ENCODE measurements at regions not wholly inside any gene's neighbourhood (a gene's known extent, or its start where the extent isn't known, plus 50 kb on each side); places are given as distances from the start of the nearest gene placed in this dataset.

DNA sequence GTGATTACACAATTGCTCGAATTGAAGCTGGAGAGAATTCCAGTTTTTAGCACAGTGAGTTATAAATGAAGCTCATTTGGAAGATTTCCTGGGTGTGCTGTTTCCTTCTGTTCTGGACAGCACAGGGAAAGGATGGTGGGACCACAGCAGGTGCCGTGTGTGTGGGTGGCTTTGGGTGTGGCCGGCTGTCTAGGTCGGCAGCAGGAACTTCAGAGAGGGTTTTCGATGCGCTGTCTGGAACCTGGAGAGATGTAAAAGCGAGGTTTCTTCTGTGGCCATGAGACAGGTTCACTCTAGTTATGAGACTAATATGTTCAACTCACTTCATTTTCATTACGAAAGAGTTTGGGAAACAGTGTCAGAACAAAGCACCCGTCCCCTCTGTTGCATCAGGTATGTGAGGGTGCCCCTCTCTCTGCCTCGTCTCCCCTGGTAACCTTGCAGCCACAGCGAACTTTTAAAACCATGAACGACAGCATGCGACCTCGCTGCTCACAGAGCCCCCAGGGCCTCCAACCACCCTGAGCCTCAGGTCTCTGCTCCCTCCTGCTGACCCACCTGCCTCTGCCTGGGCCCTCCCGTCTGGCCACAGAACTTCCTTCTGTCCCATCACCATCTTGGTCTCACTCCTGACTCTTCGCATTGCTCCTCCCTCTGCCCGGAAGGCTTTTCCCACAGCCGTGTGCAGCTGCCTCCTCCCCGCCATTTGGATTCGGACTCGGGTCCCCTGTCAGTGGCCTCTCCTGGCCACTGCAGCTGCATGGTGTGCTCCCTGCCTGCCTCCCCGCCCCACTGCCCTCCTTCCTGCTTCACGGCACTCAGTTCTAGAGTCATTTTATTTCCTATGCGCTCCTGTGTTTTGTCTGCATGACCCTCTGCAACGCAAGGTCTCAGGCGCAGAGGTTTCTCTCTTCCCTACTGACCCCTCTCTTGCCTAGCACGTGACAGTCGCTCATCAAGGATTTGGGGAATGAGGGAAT, 151.2 kb downstream of the NDUFA10 start (continued):
- TF ChIP-seq ZNF354C (tag by site-specific recombination; IDR thresholded peaks at IDR 0.05; ENCODE audit: borderline replicate concordance, low read depth) (no peak), ZNF19 (tag by site-specific recombination; IDR thresholded peaks at IDR 0.05; ENCODE audit: low read depth) (no peak)

DNA sequence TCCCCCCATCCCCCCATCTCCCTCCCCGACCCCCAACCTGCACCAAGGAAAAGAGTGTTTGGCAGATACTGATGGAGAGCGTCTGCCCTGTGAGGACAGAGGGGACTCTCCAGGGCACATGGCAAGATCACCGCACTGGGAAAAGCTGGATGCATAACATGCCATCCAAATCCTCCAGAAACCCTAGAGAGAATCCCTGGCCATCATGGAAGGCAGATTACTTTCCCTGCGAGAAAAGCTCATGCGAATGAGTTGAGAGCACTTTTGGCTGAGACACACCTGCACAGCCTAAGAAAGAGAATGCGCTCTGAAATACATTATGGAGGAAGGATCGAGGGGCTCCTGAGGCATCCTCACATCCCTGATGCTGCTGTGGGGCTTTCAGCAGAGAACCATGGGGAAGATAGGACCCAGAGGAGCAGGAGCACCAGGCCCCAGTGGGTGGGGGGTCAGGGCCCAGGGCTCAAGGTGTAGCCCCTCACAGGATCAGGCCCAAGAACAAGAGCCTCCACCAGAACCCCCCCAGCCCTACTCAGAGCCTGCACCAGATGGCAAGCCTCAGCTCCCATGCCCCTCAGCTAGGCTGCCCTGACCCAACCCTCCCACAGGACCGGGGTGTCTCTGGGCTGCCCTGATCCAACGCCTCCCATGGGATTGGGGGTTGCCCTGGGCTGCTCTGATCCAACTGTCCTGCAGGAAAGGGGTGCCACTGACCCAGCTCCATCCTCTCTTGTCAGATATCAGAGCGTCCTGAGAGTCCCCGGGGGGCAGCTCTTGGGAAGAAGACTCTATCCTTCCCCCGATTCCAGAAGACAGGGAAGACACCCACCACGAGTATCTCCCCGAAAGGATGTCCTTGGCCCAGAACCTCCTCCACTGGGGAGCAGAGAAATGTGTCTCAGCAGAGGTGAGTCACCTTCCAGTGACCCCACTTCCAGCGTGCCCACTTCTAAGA, 153.4 kb downstream of the NDUFA10 start:
- no peak overlapping the region for H3K4me3 ChIP-seq (ENCODE audit: low read depth, low read length)
- H3K4me1 ChIP-seq (ENCODE audit: control insufficient read depth, insufficient read depth, low read length), result no peaks in the 10 kb centered on the region; the same call in 1 of the 2 replicates
- TF ChIP-seq, protein P1, sequence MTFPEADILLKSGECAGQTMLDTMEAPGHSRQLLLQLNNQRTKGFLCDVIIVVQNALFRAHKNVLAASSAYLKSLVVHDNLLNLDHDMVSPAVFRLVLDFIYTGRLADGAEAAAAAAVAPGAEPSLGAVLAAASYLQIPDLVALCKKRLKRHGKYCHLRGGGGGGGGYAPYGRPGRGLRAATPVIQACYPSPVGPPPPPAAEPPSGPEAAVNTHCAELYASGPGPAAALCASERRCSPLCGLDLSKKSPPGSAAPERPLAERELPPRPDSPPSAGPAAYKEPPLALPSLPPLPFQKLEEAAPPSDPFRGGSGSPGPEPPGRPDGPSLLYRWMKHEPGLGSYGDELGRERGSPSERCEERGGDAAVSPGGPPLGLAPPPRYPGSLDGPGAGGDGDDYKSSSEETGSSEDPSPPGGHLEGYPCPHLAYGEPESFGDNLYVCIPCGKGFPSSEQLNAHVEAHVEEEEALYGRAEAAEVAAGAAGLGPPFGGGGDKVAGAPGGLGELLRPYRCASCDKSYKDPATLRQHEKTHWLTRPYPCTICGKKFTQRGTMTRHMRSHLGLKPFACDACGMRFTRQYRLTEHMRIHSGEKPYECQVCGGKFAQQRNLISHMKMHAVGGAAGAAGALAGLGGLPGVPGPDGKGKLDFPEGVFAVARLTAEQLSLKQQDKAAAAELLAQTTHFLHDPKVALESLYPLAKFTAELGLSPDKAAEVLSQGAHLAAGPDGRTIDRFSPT (tag by site-specific recombination; IDR thresholded peaks at IDR 0.05), result no peak
- TF ChIP-seq ZNF341 (tag by site-specific recombination; IDR thresholded peaks at IDR 0.05; ENCODE audit: low read depth), result no peak
- TF ChIP-seq ZBTB1 (tag by site-specific recombination; IDR thresholded peaks at IDR 0.05), result no peak
- TF ChIP-seq SCRT1 (tag by site-specific recombination; IDR thresholded peaks at IDR 0.05; ENCODE audit: borderline replicate concordance), result no peak
- TF ChIP-seq, protein P2, sequence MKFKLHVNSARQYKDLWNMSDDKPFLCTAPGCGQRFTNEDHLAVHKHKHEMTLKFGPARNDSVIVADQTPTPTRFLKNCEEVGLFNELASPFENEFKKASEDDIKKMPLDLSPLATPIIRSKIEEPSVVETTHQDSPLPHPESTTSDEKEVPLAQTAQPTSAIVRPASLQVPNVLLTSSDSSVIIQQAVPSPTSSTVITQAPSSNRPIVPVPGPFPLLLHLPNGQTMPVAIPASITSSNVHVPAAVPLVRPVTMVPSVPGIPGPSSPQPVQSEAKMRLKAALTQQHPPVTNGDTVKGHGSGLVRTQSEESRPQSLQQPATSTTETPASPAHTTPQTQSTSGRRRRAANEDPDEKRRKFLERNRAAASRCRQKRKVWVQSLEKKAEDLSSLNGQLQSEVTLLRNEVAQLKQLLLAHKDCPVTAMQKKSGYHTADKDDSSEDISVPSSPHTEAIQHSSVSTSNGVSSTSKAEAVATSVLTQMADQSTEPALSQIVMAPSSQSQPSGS (tag by site-specific recombination; IDR thresholded peaks at IDR 0.05; ENCODE audit: low read depth), result no peak
- TF ChIP-seq, protein P3, sequence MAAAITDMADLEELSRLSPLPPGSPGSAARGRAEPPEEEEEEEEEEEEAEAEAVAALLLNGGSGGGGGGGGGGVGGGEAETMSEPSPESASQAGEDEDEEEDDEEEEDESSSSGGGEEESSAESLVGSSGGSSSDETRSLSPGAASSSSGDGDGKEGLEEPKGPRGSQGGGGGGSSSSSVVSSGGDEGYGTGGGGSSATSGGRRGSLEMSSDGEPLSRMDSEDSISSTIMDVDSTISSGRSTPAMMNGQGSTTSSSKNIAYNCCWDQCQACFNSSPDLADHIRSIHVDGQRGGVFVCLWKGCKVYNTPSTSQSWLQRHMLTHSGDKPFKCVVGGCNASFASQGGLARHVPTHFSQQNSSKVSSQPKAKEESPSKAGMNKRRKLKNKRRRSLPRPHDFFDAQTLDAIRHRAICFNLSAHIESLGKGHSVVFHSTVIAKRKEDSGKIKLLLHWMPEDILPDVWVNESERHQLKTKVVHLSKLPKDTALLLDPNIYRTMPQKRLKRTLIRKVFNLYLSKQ (tag by site-specific recombination; IDR thresholded peaks at IDR 0.05; ENCODE audit: borderline replicate concordance), result no peak
- TF ChIP-seq ZNF335 (tag by site-specific recombination; conservative IDR thresholded peaks at IDR 0.05), result no peak
- no peak for TF ChIP-seq SALL2 (tag by site-specific recombination; IDR thresholded peaks at IDR 0.05; ENCODE audit: borderline replicate concordance)
- TF ChIP-seq, protein P4, sequence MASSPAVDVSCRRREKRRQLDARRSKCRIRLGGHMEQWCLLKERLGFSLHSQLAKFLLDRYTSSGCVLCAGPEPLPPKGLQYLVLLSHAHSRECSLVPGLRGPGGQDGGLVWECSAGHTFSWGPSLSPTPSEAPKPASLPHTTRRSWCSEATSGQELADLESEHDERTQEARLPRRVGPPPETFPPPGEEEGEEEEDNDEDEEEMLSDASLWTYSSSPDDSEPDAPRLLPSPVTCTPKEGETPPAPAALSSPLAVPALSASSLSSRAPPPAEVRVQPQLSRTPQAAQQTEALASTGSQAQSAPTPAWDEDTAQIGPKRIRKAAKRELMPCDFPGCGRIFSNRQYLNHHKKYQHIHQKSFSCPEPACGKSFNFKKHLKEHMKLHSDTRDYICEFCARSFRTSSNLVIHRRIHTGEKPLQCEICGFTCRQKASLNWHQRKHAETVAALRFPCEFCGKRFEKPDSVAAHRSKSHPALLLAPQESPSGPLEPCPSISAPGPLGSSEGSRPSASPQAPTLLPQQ (tag by site-specific recombination; IDR thresholded peaks at IDR 0.05), result no peak
- TF ChIP-seq GFI1B (tag by site-specific recombination; IDR thresholded peaks at IDR 0.05), result no peak
- no peak for TF ChIP-seq ZNF585B (tag by site-specific recombination; IDR thresholded peaks at IDR 0.05)
- TF ChIP-seq ZNF274 (IDR thresholded peaks at IDR 0.05; ENCODE audit: low read length), result no peak
- no peak for TF ChIP-seq ZNF274 (tag by site-specific recombination; IDR thresholded peaks at IDR 0.05; ENCODE audit: borderline replicate concordance)
- no peak for TF ChIP-seq ZFP69B (tag by site-specific recombination; IDR thresholded peaks at IDR 0.05)
- ChIA-PET CTCF (interaction anchor here (0.7 to 1.1 kb wide), 2 partner anchors 10 to 64 kb away, joined by 3 read pairs; no protein-coding TSS in a partner anchor), POLR2A (no interaction called here)
- H3K27ac ChIP-seq (ENCODE audit: extremely low read depth, low read depth, low read length), result no peak overlapping the region
- H3K36me3 ChIP-seq (ENCODE audit: control insufficient read depth in 2 of 2, insufficient read depth in 1 of 2, low read length in 2 of 2), result no peaks in the 10 kb centered on the region
- no peaks in the 10 kb centered on the region for H3K9me3 ChIP-seq (ENCODE audit: control insufficient read depth, insufficient read depth, low read depth, low read length)

Data from HEK293 (cell line).